HepG2 (cell line): ENCODE measurements at regions not wholly inside any gene's neighbourhood (a gene's known extent, or its start where the extent isn't known, plus 50 kb on each side); places are given as distances from the start of the nearest gene placed in this dataset.

Experiments
- ATAC-seq: fragments of 200-7000 bp; cut with Tn5 transposase; 3 replicates; pipeline ENCODE4 v1.9.1; 2020; ENCODE audit warnings: mild to moderate bottlenecking, moderate library complexity
- BruUV-seq: library from RNA; stranded (reverse); fragments of 400-500 nt; replicated peaks from 2 replicates; lab custom pipeline; 2021; lab: Mats Ljungman, UMichigan
- CTCF ChIA-PET: fragments of 300-600 bp; formaldehyde crosslinking; extraction: SDS; loops from one replicate; lab custom pipeline; 2021; ENCODE audit warnings: low total read pairs, inconsistent platforms, low intra/inter-chr PET ratio; lab: Yijun Ruan, JAX
- POLR2A ChIA-PET: fragments of 350-600 bp; sonication (Branson Sonifier 250); formaldehyde crosslinking; loops from one replicate; lab custom pipeline; 2020; ENCODE audit warnings: antibody characterized with exemption, inconsistent platforms; lab: Yijun Ruan, JAX
- DNase-seq: peaks from one replicate; pipeline ENCODE4 v3.0.0-alpha.2; 2015; ENCODE audit warnings: low spot score
- FAIRE-seq: peaks from 3 replicates; lab custom pipeline; 2011; peaks lifted over from hg19 to GRCh38; lab: Jason Lieb, UNC
- H2AFZ ChIP-seq: one replicate; pipeline ENCODE4 v1.6.1; 2011; ENCODE audit warnings: low read length, inconsistent platforms
- H3K27ac ChIP-seq: fragments of 300-600 bp; 3 replicates; pipeline ENCODE4 v1.8.0; 2011; ENCODE audit warnings: mixed run types, mild to moderate bottlenecking, mixed read lengths, low read length, inconsistent platforms; ENCODE audit not compliant: insufficient read depth; ENCODE audit errors: extremely low read length
- H3K27me3 ChIP-seq, 2 experiments: fragments of 200-600 bp in 1 of 2; 2 replicates in 1 of 2; 3 replicates in 1 of 2; pipeline versions ENCODE4 v1.6.0 to v1.8.0; 2011; ENCODE audit warnings: low read length in 2 of 2, mild to moderate bottlenecking in 2 of 2, moderate library complexity in 2 of 2, inconsistent platforms in 1 of 2; ENCODE audit not compliant: insufficient read depth in 2 of 2, control insufficient read depth in 1 of 2
- H3K36me3 ChIP-seq, 2 experiments: fragments of 200-600 bp in 1 of 2; replicated peaks in 1 of 2; 2 replicates in 1 of 2; 3 replicates in 1 of 2; pipeline versions ENCODE4 v1.5.1 to v1.8.0; 2011; ENCODE audit warnings: low read length in 2 of 2, inconsistent platforms in 1 of 2; ENCODE audit not compliant: insufficient read depth in 2 of 2, control insufficient read depth in 1 of 2
- H3K4me1 ChIP-seq: 2 replicates; pipeline ENCODE4 v1.5.1; 2012; ENCODE audit warnings: low read length, inconsistent platforms; ENCODE audit not compliant: insufficient read depth
- H3K4me2 ChIP-seq: 2 replicates; pipeline ENCODE4 v1.6.0; 2011; ENCODE audit warnings: low read depth, low read length, inconsistent platforms
- H3K4me3 ChIP-seq, 3 experiments: fragments of 200-600 bp in 1 of 3; sonication (generic), shearing (Covaris generic) in 1 of 3; replicated peaks in 1 of 3; 2 replicates each; pipeline ENCODE4 v1.5.1; 2011 to 2016; ENCODE audit warnings: low read length in 3 of 3, inconsistent platforms in 2 of 3, low read depth in 2 of 3, mild to moderate bottlenecking in 2 of 3, control low read depth in 1 of 3, mixed read lengths in 1 of 3; ENCODE audit not compliant: insufficient read depth in 1 of 3
- H3K79me2 ChIP-seq: one replicate; pipeline ENCODE4 v1.6.1; 2011; ENCODE audit warnings: low read length, inconsistent platforms; ENCODE audit not compliant: insufficient read depth
- H3K9ac ChIP-seq: 2 replicates; pipeline ENCODE4 v1.6.0; 2011; ENCODE audit warnings: mild to moderate bottlenecking, low read depth, low read length, inconsistent platforms; ENCODE audit not compliant: insufficient read depth
- H3K9me3 ChIP-seq: 2 replicates; pipeline ENCODE4 v1.5.1; 2012; ENCODE audit warnings: mild to moderate bottlenecking, low read length
- H4K20me1 ChIP-seq: 2 replicates; pipeline ENCODE4 v1.6.0; 2011; ENCODE audit warnings: inconsistent platforms, mild to moderate bottlenecking, low read length, moderate library complexity; ENCODE audit not compliant: insufficient read depth
- EHMT2 ChIP-seq: fragments of 200-600 bp; sonication (generic); IDR thresholded peaks from 2 replicates; pipeline ENCODE4 v1.7.0; 2017; ENCODE audit warnings: antibody characterized with exemption, low read depth, low read length, borderline replicate concordance
- FOXK1 ChIP-seq: sonication (generic); formaldehyde crosslinking; IDR thresholded peaks from 2 replicates; pipeline ENCODE4 v1.4.0; 2020; ENCODE audit warnings: low read depth, missing genetic modification reagents, borderline replicate concordance
- HDAC6 ChIP-seq: fragments of 200-600 bp; sonication (generic); IDR thresholded peaks from 2 replicates; pipeline ENCODE4 v1.7.0; 2017; ENCODE audit warnings: mild to moderate bottlenecking, antibody characterized with exemption, low read length, low read depth
- HIVEP1 ChIP-seq: sonication (generic); formaldehyde crosslinking; IDR thresholded peaks from 2 replicates; pipeline ENCODE4 v1.4.0; 2020; ENCODE audit warnings: mild to moderate bottlenecking, missing genetic modification reagents
- IRF9 ChIP-seq: sonication (generic); formaldehyde crosslinking; IDR thresholded peaks from 2 replicates; pipeline ENCODE4 v1.8.0; 2022; ENCODE audit warnings: missing genetic modification reagents, mild to moderate bottlenecking, borderline replicate concordance
- JDP2 ChIP-seq: sonication (generic); formaldehyde crosslinking; IDR thresholded peaks from 2 replicates; pipeline ENCODE4 v1.8.1; 2022; ENCODE audit warnings: missing genetic modification reagents, borderline replicate concordance
- TARDBP ChIP-seq: sonication (generic); formaldehyde crosslinking; IDR thresholded peaks from 2 replicates; pipeline ENCODE4 v1.8.0; 2022; ENCODE audit warnings: mild to moderate bottlenecking, missing genetic modification reagents
- ZKSCAN5 ChIP-seq: sonication (generic); formaldehyde crosslinking; IDR thresholded peaks from 2 replicates; pipeline ENCODE4 v1.5.1; 2020; ENCODE audit warnings: mild to moderate bottlenecking, missing genetic modification reagents
- ZNF24 ChIP-seq: fragments of 450-650 bp; IDR thresholded peaks from 2 replicates; pipeline ENCODE4 v1.6.1; 2017; ENCODE audit warnings: antibody characterized with exemption, mild to moderate bottlenecking
- ZNF264 ChIP-seq: sonication (generic); formaldehyde crosslinking; IDR thresholded peaks from 2 replicates; pipeline ENCODE4 v1.4.0; 2020; ENCODE audit warnings: missing genetic modification reagents
- ZNF3 ChIP-seq: IDR thresholded peaks from 2 replicates; pipeline ENCODE4 v1.7.0; 2017; ENCODE audit warnings: inconsistent platforms
- ZNF503 ChIP-seq: sonication (generic); formaldehyde crosslinking; IDR thresholded peaks from 2 replicates; pipeline ENCODE4 v1.4.0; 2020; ENCODE audit warnings: missing genetic modification reagents
- ZSCAN22 ChIP-seq: sonication (generic); formaldehyde crosslinking; IDR thresholded peaks from 2 replicates; pipeline ENCODE4 v1.4.0; 2020; ENCODE audit warnings: mild to moderate bottlenecking, missing genetic modification reagents
- WGBS: methylation state at CpG from one replicate; pipeline ENCODE4 v1.1.6; 2017; ENCODE audit warnings: low lambda C conversion rate; 5-methylcytosine and 5-hydroxymethylcytosine counted together
- in situ Hi-C: cut with HindIII; loops from 2 replicates; pipeline ENCODE4 v1.10.0; 2017; ENCODE audit warnings: low pct_unique_long_range_greater_than_20kb; ENCODE audit not compliant: extremely low pct_ligation_motif_present
- intact Hi-C: fragments of 100-400 bp; cut with micrococcal nuclease; formaldehyde crosslinking; loops from one replicate; pipeline ENCODE4 v1.10.0; 2022; ENCODE audit not compliant: unreplicated experiment

DNA sequence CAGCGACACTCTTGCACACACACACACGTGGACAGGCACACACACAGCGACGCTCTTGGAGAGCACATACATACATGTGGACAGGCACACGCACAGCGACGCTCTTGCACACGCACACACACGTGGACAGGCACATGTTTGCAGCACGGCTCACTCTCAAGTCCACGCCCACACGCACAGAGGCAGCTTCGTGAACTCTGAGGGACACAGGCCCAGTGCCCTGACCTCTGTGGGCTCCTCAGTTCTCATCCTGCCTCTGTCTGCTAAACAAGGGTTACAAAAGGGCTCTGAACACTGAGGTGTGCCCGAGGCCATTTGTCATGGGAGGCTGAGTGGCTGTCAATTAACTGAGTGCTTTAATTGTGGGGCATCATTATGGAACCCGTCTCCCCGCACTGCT is 558.8 kb upstream of the ADAMTS16 start:
- DNase-seq: no peak

DNA sequence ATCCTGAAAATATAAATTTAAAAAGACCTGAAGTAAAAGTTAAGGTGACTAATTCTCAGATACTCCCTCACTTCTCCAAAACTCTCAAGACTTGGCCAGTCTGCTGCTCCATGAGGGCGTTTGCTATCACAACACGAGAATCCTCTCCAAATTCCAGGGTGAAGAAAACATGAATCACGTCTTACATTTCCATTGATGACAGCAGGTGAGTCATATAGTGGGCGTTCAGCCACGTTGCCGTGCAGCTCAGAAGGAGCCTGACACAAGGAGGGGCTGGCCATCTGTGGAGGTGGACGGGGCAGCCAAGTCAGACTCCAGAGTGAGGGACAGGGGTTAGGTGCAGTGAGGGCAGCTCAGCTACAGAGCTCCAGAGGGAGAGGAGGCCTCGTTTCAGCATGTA is 555.1 kb upstream of the ADAMTS16 start:
- no peak overlapping the region for H3K27ac ChIP-seq
- no peak overlapping the region for H3K4me3 ChIP-seq
- ChIA-PET CTCF (no interaction called here), POLR2A (no interaction called here)
- DNase-seq (no peak), FAIRE-seq (no peak), ATAC-seq (no peak)
- no peak overlapping the region for H3K4me2 ChIP-seq
- in situ Hi-C loops (no loop called here), intact Hi-C loops (no loop called here)
- H2AFZ ChIP-seq: no peak overlapping the region
- no TSS peak for BruUV-seq
- 0% methylated on average over 3 of the region's 8 CpGs for WGBS
- peaks cover 76% of the 10 kb centered on the region for H3K9me3 ChIP-seq
- TF ChIP-seq EHMT2 (no peak), TARDBP (CRISPR knock-in tag) (no peak), IRF9 (CRISPR knock-in tag) (no peak)
- H3K27me3 ChIP-seq: no peaks in the 10 kb centered on the region
- H3K9ac ChIP-seq: no peak overlapping the region
- no peaks in the 10 kb centered on the region for H4K20me1 ChIP-seq
- H3K4me1 ChIP-seq: no peaks in the 10 kb centered on the region
- H3K36me3 ChIP-seq: no peaks in the 10 kb centered on the region
- no peaks in the 10 kb centered on the region for H3K79me2 ChIP-seq

More for the DNA sequence above, 558.8 kb upstream of the ADAMTS16 start:
- no peak overlapping the region for H3K9ac ChIP-seq
- in situ Hi-C loops (no loop called here), intact Hi-C loops (no loop called here)
- no peak overlapping the region for H3K4me2 ChIP-seq
- peaks cover 71% of the 10 kb centered on the region for H3K9me3 ChIP-seq
- ATAC-seq (no peak), FAIRE-seq (no peak)
- H3K4me3 ChIP-seq: no peak overlapping the region
- CTCF ChIA-PET: no interaction called here
- no peaks in the 10 kb centered on the region for H4K20me1 ChIP-seq
- no peaks in the 10 kb centered on the region for H3K27me3 ChIP-seq
- no peaks in the 10 kb centered on the region for H3K36me3 ChIP-seq
- POLR2A ChIA-PET: no interaction called here
- H3K27ac ChIP-seq: no peak overlapping the region
- TF ChIP-seq ZNF264 (CRISPR knock-in tag): no peak
- no peak for TF ChIP-seq ZNF503 (CRISPR knock-in tag)
- TF ChIP-seq ZKSCAN5: no peak
- TF ChIP-seq ZNF24: no peak
- no peak for TF ChIP-seq ZNF3 (CRISPR knock-in tag)
- TF ChIP-seq HDAC6: no peak
- TF ChIP-seq ZSCAN22 (CRISPR knock-in tag): no peak
- TF ChIP-seq FOXK1 (CRISPR knock-in tag): no peak
- TF ChIP-seq JDP2 (CRISPR knock-in tag): no peak
- no peak for TF ChIP-seq HIVEP1 (CRISPR knock-in tag)
- no peak overlapping the region for H2AFZ ChIP-seq
- no peaks in the 10 kb centered on the region for H3K4me1 ChIP-seq
- 75% methylated on average over 4 of the region's 16 CpGs for WGBS
- H3K79me2 ChIP-seq: no peaks in the 10 kb centered on the region
- BruUV-seq: no TSS peak
